ENCODE measurements at regions not wholly inside any gene's neighbourhood (a gene's known extent, or its start where the extent isn't known, plus 50 kb on each side); places are given as distances from the start of the nearest gene placed in this dataset.

GRCh38 chr5:5633579-5633978, 211.1 kb downstream of the ICE1 start:
- no peak for DNase-seq (ENCODE audit: low read depth)

- DNase-seq (ENCODE audit: low read depth), result no peak
These were observed 210.2 kb downstream of the ICE1 start for GRCh38 chr5:5632678-5633077.

GRCh38 chr5:5629607-5629978, 207.1 kb downstream of the ICE1 start:
- DNase-seq (ENCODE audit: low read depth), result no peak

- no peak for DNase-seq (ENCODE audit: low read depth)
These were observed 206.6 kb downstream of the ICE1 start for GRCh38 chr5:5628866-5629606.

- DNase-seq (ENCODE audit: low read depth), result no peak
These were observed 203.9 kb downstream of the ICE1 start for GRCh38 chr5:5626412-5626811.

- no peak for DNase-seq (ENCODE audit: low read depth)
These were observed 203.0 kb downstream of the ICE1 start for GRCh38 chr5:5625491-5625890.

GRCh38 chr5:5623397-5623796, 200.9 kb downstream of the ICE1 start:
- DNase-seq (ENCODE audit: low read depth), result no peak

GRCh38 chr5:5622806-5623205, 200.3 kb downstream of the ICE1 start:
- no peak for DNase-seq (ENCODE audit: low read depth)

GRCh38 chr5:5619546-5619945, 197.1 kb downstream of the ICE1 start:
- DNase-seq (ENCODE audit: low read depth), result no peak

- no peak for DNase-seq (ENCODE audit: low read depth)
These were observed 194.5 kb downstream of the ICE1 start for GRCh38 chr5:5617024-5617423.

GRCh38 chr5:5616247-5616895, 193.9 kb downstream of the ICE1 start:
- DNase-seq (ENCODE audit: low read depth), result no peak

- no peak for DNase-seq (ENCODE audit: low read depth)
These were observed 193.1 kb downstream of the ICE1 start for GRCh38 chr5:5615569-5615968.

GRCh38 chr5:5613261-5613990, 190.9 kb downstream of the ICE1 start:
- DNase-seq (ENCODE audit: low read depth), result no peak

- DNase-seq (ENCODE audit: low read depth), result no peak
These were observed 189.6 kb downstream of the ICE1 start for GRCh38 chr5:5612096-5612495.

GRCh38 chr5:5609935-5610334, 187.5 kb downstream of the ICE1 start:
- DNase-seq (ENCODE audit: low read depth), result no peak

- DNase-seq (ENCODE audit: low read depth), result no peak
These were observed 182.8 kb downstream of the ICE1 start for GRCh38 chr5:5605170-5605764.

GRCh38 chr5:5602554-5602953, 180.1 kb downstream of the ICE1 start:
- DNase-seq (ENCODE audit: low read depth), result no peak

GRCh38 chr5:5598547-5599113, 176.2 kb downstream of the ICE1 start:
- no peak for DNase-seq (ENCODE audit: low read depth)

- no peak for DNase-seq (ENCODE audit: low read depth)
These were observed 170.9 kb downstream of the ICE1 start for GRCh38 chr5:5593391-5593790.

- no peak for DNase-seq (ENCODE audit: low read depth)
These were observed 170.1 kb downstream of the ICE1 start for GRCh38 chr5:5592541-5592940.

GRCh38 chr5:5591567-5591966, 169.1 kb downstream of the ICE1 start:
- DNase-seq (ENCODE audit: low read depth), result no peak

GRCh38 chr5:5589857-5590256, 167.4 kb downstream of the ICE1 start:
- no peak for DNase-seq (ENCODE audit: low read depth)

All from fibroblast of gingiva (primary cell).